HG03378 (cell line): ENCODE measurements at regions not wholly inside any gene's neighbourhood (a gene's known extent, or its start where the extent isn't known, plus 50 kb on each side); places are given as distances from the start of the nearest gene placed in this dataset.
"Not testable (repeated sequence)": the region's sequence is repeated elsewhere in the genome, so short reads cannot be mapped to it uniquely, and the experiment has no call there.

ENCODE experiments used
- ATAC-seq: cut with Tn5 transposase; IDR thresholded peaks from one replicate; pipeline ENCODE4 v1.9.1; 2021; ENCODE audit warnings: mild to moderate bottlenecking, moderate library complexity; ENCODE audit not compliant: unreplicated experiment

- ATAC-seq = no peak
Measured at GRCh38 chr6:11891547-11891946, 112.9 kb upstream of the ADTRP start.

GRCh38 chr6:11890849-11891248, 112.2 kb upstream of the ADTRP start:
- no peak for ATAC-seq

GRCh38 chr6:11890209-11890608, 111.6 kb upstream of the ADTRP start:
- no peak for ATAC-seq

GRCh38 chr6:11889572-11889971, 111.0 kb upstream of the ADTRP start:
- ATAC-seq = no peak

GRCh38 chr6:11888727-11889126, 110.1 kb upstream of the ADTRP start:
- no peak for ATAC-seq

GRCh38 chr6:11885159-11885558, 106.6 kb upstream of the ADTRP start:
- ATAC-seq = no peak

GRCh38 chr6:11883471-11883870, 104.9 kb upstream of the ADTRP start:
- not testable (repeated sequence) for ATAC-seq

GRCh38 chr6:11880156-11880555, 101.6 kb upstream of the ADTRP start:
- not testable (repeated sequence) for ATAC-seq

GRCh38 chr6:11878735-11879134, 100.1 kb upstream of the ADTRP start:
- no peak for ATAC-seq

GRCh38 chr6:11878029-11878428, 99.4 kb upstream of the ADTRP start:
- no peak for ATAC-seq

GRCh38 chr6:11876934-11877433, 98.4 kb upstream of the ADTRP start:
- ATAC-seq = peak; percentile 80

- no peak for ATAC-seq
Measured at GRCh38 chr6:11875325-11876109, 96.9 kb upstream of the ADTRP start.

GRCh38 chr6:11869672-11870340, 91.2 kb upstream of the ADTRP start:
- ATAC-seq = no peak

- no peak for ATAC-seq
Measured at GRCh38 chr6:11868392-11868791, 89.8 kb upstream of the ADTRP start.

GRCh38 chr6:11865680-11866300, 87.2 kb upstream of the ADTRP start:
- no peak for ATAC-seq

GRCh38 chr6:11858439-11858838, 79.8 kb upstream of the ADTRP start:
- ATAC-seq = no peak

- no peak for ATAC-seq
Measured at GRCh38 chr6:11855743-11856142, 77.1 kb upstream of the ADTRP start.

- ATAC-seq = no peak
Measured at GRCh38 chr6:11854408-11855165, 76.0 kb upstream of the ADTRP start.

- ATAC-seq = no peak
Measured at GRCh38 chr6:11853678-11854407, 75.2 kb upstream of the ADTRP start.

- ATAC-seq = no peak
Measured at GRCh38 chr6:11852061-11852651, 73.6 kb upstream of the ADTRP start.
